HCT116 (cell line): ENCODE measurements at regions not wholly inside any gene's neighbourhood (a gene's known extent, or its start where the extent isn't known, plus 50 kb on each side); places are given as distances from the start of the nearest gene placed in this dataset.
"Not testable (repeated sequence)": the region's sequence is repeated elsewhere in the genome, so short reads cannot be mapped to it uniquely, and the experiment has no call there.

Source experiments
- ATAC-seq: fragments of 200-7000 bp; cut with Tn5 transposase; 2 replicates; pipeline ENCODE4 v1.9.1; 2020; ENCODE audit warnings: mild to moderate bottlenecking, moderate library complexity
- BruUV-seq: library from RNA; stranded (reverse); fragments of 400-500 nt; replicated peaks from 2 replicates; lab custom pipeline; 2021; lab: Mats Ljungman, UMichigan
- CTCF ChIA-PET: fragments of 300-600 bp; sonication (Branson Sonifier 250); formaldehyde crosslinking; loops from one replicate; lab custom pipeline; 2021; ENCODE audit warnings: antibody characterized with exemption; lab: Charles Lee
- POLR2A ChIA-PET: fragments of 300-600, 350-600 bp; sonication (Branson Sonifier 250); formaldehyde crosslinking; loops from one replicate; lab custom pipeline; 2021; ENCODE audit warnings: antibody characterized with exemption; lab: Charles Lee
- RAD21 ChIA-PET, 2 experiments: fragments of 300-600 bp; sonication (Branson Sonifier 250); formaldehyde crosslinking; loops; one replicate each; lab custom pipeline; 2023; ENCODE audit warnings: low total read pairs in 2 of 2; ENCODE audit not compliant: uncharacterized antibody in 2 of 2, unreplicated experiment in 2 of 2, low non-redundant PET in 1 of 2; lab: Charles Lee
- DNase-seq: peaks from one replicate; pipeline ENCODE4 v3.0.0-alpha.2; 2010; ENCODE audit warnings: low read depth, low spot score
- H2AFZ ChIP-seq: fragments of 200-600 bp; shearing (Covaris generic), sonication (generic); 2 replicates; pipeline ENCODE4 v1.6.1; 2017; ENCODE audit warnings: low read depth, mixed run types, mixed read lengths, antibody characterized with exemption, low read length; ENCODE audit not compliant: poor library complexity, severe bottlenecking
- H3K27ac ChIP-seq: 2 replicates; pipeline ENCODE4 v1.5.1; 2012; ENCODE audit warnings: low read depth, low read length
- H3K27me3 ChIP-seq: fragments of 200-600 bp; sonication (generic); 2 replicates; pipeline ENCODE4 v1.6.1; 2016; ENCODE audit warnings: mixed run types, low read length, mixed read lengths; ENCODE audit not compliant: insufficient read depth
- H3K36me3 ChIP-seq, 2 experiments: fragments of 200-500 bp in 1 of 2; fragments of 200-600 bp in 1 of 2; sonication (Bioruptor generic) in 1 of 2; sonication (generic) in 1 of 2; 2 replicates each; pipeline versions ENCODE4 v1.5.1 to v1.6.1; 2014 to 2016; ENCODE audit warnings: low read length in 2 of 2, inconsistent platforms in 1 of 2, mixed read lengths in 1 of 2, mixed run types in 1 of 2; ENCODE audit not compliant: insufficient read depth in 2 of 2, control insufficient read depth in 1 of 2
- H3K4me1 ChIP-seq, 2 experiments: fragments of 200-600 bp in 1 of 2; sonication (generic) in 1 of 2; 2 replicates each; pipeline versions ENCODE4 v1.5.1 to v1.6.1; 2012 to 2017; ENCODE audit warnings: low read length in 2 of 2, inconsistent platforms in 1 of 2, mild to moderate bottlenecking in 1 of 2, mixed read lengths in 1 of 2, mixed run types in 1 of 2, moderate library complexity in 1 of 2; ENCODE audit not compliant: insufficient read depth in 2 of 2, control insufficient read depth in 1 of 2
- H3K4me2 ChIP-seq: fragments of 200-600 bp; sonication (generic); 2 replicates; pipeline ENCODE4 v1.6.1; 2017; ENCODE audit warnings: mixed run types, low read length, mixed read lengths
- H3K4me3 ChIP-seq, 2 experiments: fragments of 200-600 bp in 1 of 2; sonication (generic) in 1 of 2; replicated peaks in 1 of 2; 2 replicates each; pipeline ENCODE4 v1.5.1; 2011 to 2016; ENCODE audit warnings: low read length in 2 of 2, control low read depth in 1 of 2, low read depth in 1 of 2, mild to moderate bottlenecking in 1 of 2, mixed read lengths in 1 of 2, mixed run types in 1 of 2
- H3K79me2 ChIP-seq: fragments of 200-600 bp; sonication (generic); 2 replicates; pipeline ENCODE4 v1.6.1; 2017; ENCODE audit warnings: mild to moderate bottlenecking, mixed run types, low read length, moderate library complexity, mixed read lengths; ENCODE audit not compliant: insufficient read depth
- H3K9ac ChIP-seq: fragments of 200-600 bp; sonication (generic); 2 replicates; pipeline ENCODE4 v1.6.1; 2016; ENCODE audit warnings: low read length, mixed read lengths
- H3K9me2 ChIP-seq: fragments of 200-600 bp; sonication (generic), shearing (Covaris generic); 2 replicates; pipeline ENCODE4 v1.6.1; 2017; ENCODE audit warnings: mixed run types, mild to moderate bottlenecking, moderate library complexity; ENCODE audit not compliant: insufficient read depth
- H3K9me3 ChIP-seq, 2 experiments: fragments of 200-500 bp in 1 of 2; fragments of 200-600 bp in 1 of 2; sonication (Bioruptor generic) in 1 of 2; sonication (generic) in 1 of 2; 2 replicates each; pipeline ENCODE4 v1.6.1; 2014 to 2017; ENCODE audit warnings: low read length in 2 of 2, mixed read lengths in 2 of 2, inconsistent platforms in 1 of 2, low read depth in 1 of 2, mild to moderate bottlenecking in 1 of 2, mixed run types in 1 of 2, moderate library complexity in 1 of 2; ENCODE audit not compliant: control insufficient read depth in 1 of 2, insufficient read depth in 1 of 2
- H4K20me1 ChIP-seq: fragments of 200-600 bp; sonication (generic), shearing (Covaris generic); 2 replicates; pipeline ENCODE4 v1.6.1; 2017; ENCODE audit warnings: mixed run types, mild to moderate bottlenecking, moderate library complexity; ENCODE audit not compliant: insufficient read depth
- EGR1 ChIP-seq: IDR thresholded peaks from 2 replicates; pipeline ENCODE4 v1.6.1; 2012; ENCODE audit warnings: low read depth
- EZH2 ChIP-seq: fragments of 200-600 bp; sonication (generic); IDR thresholded peaks from 2 replicates; pipeline ENCODE4 v1.6.1; 2017; ENCODE audit warnings: antibody characterized with exemption, mixed run types
- EZH2phosphoT487 ChIP-seq: fragments of 200-600 bp; IDR thresholded peaks from 2 replicates; pipeline ENCODE4 v1.6.1; 2018; ENCODE audit warnings: antibody characterized with exemption, borderline replicate concordance
- FOSL1 ChIP-seq: IDR thresholded peaks from 2 replicates; pipeline ENCODE4 v1.6.1; 2012; ENCODE audit warnings: low read depth
- SIN3A ChIP-seq: IDR thresholded peaks from 2 replicates; pipeline ENCODE4 v1.6.1; 2012; ENCODE audit warnings: low read depth
- intact Hi-C: fragments of 100-400 bp; cut with micrococcal nuclease; formaldehyde crosslinking; loops from 2 replicates; pipeline ENCODE4 v1.10.0; 2022

- H3K79me2 ChIP-seq, H3K4me2 ChIP-seq, BruUV-seq, H3K36me3 ChIP-seq, ATAC-seq, RAD21 ChIA-PET, H2AFZ ChIP-seq, H3K27me3 ChIP-seq, H3K9me2 ChIP-seq, POLR2A ChIA-PET, DNase-seq, intact Hi-C loops, H3K9ac ChIP-seq, H3K27ac ChIP-seq, H3K4me3 ChIP-seq, H3K9me3 ChIP-seq, H3K4me1 ChIP-seq, H4K20me1 ChIP-seq, CTCF ChIA-PET: not testable (repeated sequence)
Observed at GRCh38 chr10:130295761-130296160, 159.6 kb downstream of the GLRX3 start.

GRCh38 chr10:130300608-130301020 lies 164.4 kb downstream of the GLRX3 start:
- ATAC-seq: no peak
- Histone ChIP-seq H3K4me2 (no peak overlapping the region), H2AFZ (no peak overlapping the region), H3K27me3 (no peaks in the 10 kb centered on the region), H3K79me2 (no peaks in the 10 kb centered on the region), H3K4me3 (no peak overlapping the region), H3K9ac (no peak overlapping the region), H3K4me1 (no peaks in the 10 kb centered on the region), H4K20me1 (no peaks in the 10 kb centered on the region), H3K27ac (no peak overlapping the region), H3K9me3 (no peaks in the 10 kb centered on the region), H3K9me2 (no peaks in the 10 kb centered on the region), H3K36me3 (no peaks in the 10 kb centered on the region)
- ChIA-PET RAD21 (no interaction called here), POLR2A (no interaction called here), CTCF (no interaction called here)
- DNase-seq: no peak
- TF ChIP-seq FOSL1 (no peak), EZH2phosphoT487 (no peak), EGR1 (no peak), SIN3A (no peak), EZH2 (no peak)
- no TSS peak for BruUV-seq
- intact Hi-C loops: no loop called here
